Muscle layer of duodenum (tissue), 2 donors: ENCODE measurements at regions not wholly inside any gene's neighbourhood (a gene's known extent, or its start where the extent isn't known, plus 50 kb on each side); places are given as distances from the start of the nearest gene placed in this dataset.

Experiments used
- H3K27ac ChIP-seq: one replicate; pipeline ENCODE4 v1.7.0; 2013; ENCODE audit warnings: mild to moderate bottlenecking, low read length
- H3K27me3 ChIP-seq: one replicate; pipeline ENCODE4 v1.7.0; 2013; ENCODE audit warnings: low read depth, mild to moderate bottlenecking, control low read depth, low read length
- H3K36me3 ChIP-seq, 2 donors: one replicate each; pipeline ENCODE4 v1.7.0; 2013; ENCODE audit warnings: low read length in 2 of 2, control low read depth in 1 of 2, mild to moderate bottlenecking in 1 of 2; ENCODE audit not compliant: insufficient read depth in 2 of 2, control insufficient read depth in 1 of 2
- H3K4me1 ChIP-seq, 2 donors: one replicate each; pipeline ENCODE4 v1.7.0; 2013; ENCODE audit warnings: low read length in 2 of 2, mild to moderate bottlenecking in 2 of 2, control low read depth in 1 of 2, moderate library complexity in 1 of 2; ENCODE audit not compliant: insufficient read depth in 2 of 2, control insufficient read depth in 1 of 2
- H3K4me3 ChIP-seq, 2 donors: one replicate each; pipeline ENCODE4 v1.7.0; 2013; ENCODE audit warnings: low read length in 2 of 2, low read depth in 1 of 2, mild to moderate bottlenecking in 1 of 2
- H3K9me3 ChIP-seq, 2 donors: one replicate each; pipeline ENCODE4 v1.7.0; 2013; ENCODE audit warnings: low read length in 2 of 2, control low read depth in 1 of 2, mild to moderate bottlenecking in 1 of 2; ENCODE audit not compliant: control insufficient read depth in 1 of 2
- donor health status: healthy.

DNA sequence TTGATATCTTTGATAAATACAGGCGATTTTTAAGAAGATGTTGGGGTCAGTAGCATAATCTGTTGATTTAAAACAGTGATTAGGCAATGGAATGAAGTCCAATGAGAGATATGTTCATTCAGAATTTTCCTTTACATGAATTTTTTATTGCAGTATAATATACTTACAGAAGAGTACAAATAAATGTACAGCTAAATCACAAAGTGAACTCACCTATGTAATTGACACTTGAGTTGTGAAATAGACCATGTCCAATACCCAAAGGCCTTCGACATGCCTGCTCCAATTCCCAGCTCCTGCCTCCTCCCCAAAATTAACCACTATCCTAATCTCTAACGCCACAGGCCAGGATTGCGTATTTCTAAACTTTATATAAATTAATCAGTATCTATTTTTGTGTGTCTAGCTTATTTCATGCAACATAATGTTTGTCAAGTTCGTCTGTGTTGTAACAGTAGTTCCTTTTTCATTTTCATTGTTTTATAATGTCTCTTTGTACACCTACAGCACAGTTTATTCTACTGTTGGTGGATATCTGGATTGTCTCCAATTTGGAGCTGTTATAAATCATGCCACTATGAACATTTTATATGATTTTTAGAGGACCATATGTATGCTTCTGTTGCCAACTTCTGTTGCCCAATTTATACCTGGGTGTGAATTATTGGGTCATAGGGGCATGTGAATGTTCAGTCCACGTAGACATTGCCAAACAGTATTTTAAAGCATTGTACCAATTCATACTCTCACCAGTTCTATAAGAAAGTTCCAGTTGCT lies 208.3 kb downstream of the TLE1 start:
- Histone ChIP-seq H3K36me3 (no peaks in the 10 kb centered on the region), H3K4me3 (no peak overlapping the region), H3K4me1 (no peaks in the 10 kb centered on the region), H3K9me3 (no peaks in the 10 kb centered on the region), H3K27ac (no peak overlapping the region), H3K27me3 (no peaks in the 10 kb centered on the region)

DNA sequence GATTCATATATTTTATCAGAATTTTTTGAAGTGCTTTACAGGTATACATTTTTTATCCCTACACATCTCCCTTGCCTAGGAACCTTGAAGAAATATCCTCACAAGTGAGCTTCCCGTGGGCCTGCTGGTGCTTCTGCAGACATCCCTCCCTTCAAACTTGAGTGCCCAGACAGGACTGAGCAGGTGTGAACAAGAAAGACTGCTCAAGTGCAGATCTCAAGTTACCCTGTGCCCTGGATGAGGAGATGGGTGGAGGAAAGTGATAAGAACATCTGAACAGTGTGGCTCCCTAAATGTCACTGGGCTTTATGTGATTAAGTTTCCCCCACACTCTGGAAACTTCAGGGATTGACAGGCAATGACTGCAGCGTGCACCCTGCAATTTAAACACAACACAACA lies 209.8 kb downstream of the TLE1 start:
- Histone ChIP-seq H3K4me1 (no peaks in the 10 kb centered on the region), H3K27ac (no peak overlapping the region), H3K4me3 (no peak overlapping the region), H3K27me3 (no peaks in the 10 kb centered on the region), H3K36me3 (no peaks in the 10 kb centered on the region), H3K9me3 (no peaks in the 10 kb centered on the region)

DNA sequence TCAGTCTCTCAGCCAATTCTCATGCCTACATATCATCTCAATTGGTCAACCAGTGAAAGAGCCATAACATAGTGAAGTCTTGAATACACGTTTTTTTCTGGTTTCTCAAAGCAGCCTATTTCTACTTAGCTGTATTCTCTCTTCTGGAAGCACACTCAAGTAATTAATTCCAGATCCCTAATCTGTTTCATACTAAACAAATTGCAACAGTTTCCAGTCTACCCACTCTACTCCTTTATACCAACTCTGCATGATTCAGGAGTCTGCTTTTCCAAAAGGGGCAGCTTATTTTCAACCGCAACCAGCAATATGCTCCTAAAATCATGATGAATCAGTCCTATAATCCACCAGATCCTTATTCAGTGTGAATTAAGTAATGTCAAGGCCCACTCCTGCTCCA lies 211.7 kb downstream of the TLE1 start:
- no peak overlapping the region for H3K27ac ChIP-seq

DNA sequence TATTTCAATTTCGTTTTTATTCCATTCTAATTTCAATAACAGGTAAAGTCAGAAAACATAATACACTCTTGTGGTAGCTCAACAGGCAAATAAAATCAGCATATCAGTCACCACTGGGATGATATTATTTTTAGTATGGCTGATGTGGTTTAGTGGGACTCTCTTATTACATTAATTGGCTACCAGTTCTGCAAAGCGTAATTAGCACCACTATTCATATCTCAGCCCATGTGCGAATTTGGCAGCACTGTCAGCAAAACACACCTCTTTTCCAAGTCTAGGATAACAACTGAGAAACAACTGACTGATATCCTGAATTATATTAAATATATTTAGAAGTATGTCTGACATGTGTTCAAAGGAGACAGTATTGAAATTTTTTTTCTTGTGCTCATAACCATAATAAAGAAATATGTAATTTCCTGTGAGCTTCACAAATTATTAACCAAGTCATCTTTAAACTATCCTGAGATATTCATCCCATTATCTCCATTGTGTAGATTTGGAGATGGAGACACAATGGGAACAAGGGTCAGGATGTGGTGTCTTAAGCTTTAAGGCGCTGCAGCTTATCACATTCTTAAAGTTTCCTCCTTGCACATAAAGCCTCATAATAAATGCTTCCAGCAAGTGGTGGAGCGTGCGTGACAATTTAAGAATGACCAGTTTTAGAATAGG lies 212.4 kb downstream of the TLE1 start:
- H3K4me3 ChIP-seq: no peak overlapping the region
- H3K27me3 ChIP-seq: no peaks in the 10 kb centered on the region
- H3K4me1 ChIP-seq: no peaks in the 10 kb centered on the region
- no peaks in the 10 kb centered on the region for H3K36me3 ChIP-seq
- H3K9me3 ChIP-seq: no peaks in the 10 kb centered on the region
- no peak overlapping the region for H3K27ac ChIP-seq

More for the DNA sequence above, 211.7 kb downstream of the TLE1 start:
- Histone ChIP-seq H3K9me3 (no peaks in the 10 kb centered on the region), H3K4me3 (no peak overlapping the region), H3K27me3 (no peaks in the 10 kb centered on the region), H3K4me1 (no peaks in the 10 kb centered on the region), H3K36me3 (no peaks in the 10 kb centered on the region)

DNA sequence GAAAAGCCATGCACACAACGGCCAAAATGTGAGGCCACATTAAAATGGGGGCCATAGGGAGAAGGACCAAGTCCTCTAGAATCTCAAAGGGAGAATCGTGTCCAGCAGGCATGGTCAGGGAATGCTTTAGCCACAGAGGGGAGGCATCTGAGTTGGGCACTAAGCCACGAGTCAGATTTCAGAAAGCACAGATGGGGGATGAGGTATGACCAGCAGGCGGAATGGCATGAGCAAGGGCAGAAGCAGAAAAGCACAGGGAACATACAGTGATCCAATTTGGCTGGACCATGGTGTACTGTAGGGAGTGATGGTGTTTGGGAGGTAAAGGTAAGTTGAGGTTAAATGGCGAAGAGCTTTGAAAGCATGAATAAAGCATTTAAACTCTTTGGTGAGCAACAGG lies 214.6 kb downstream of the TLE1 start:
- H3K36me3 ChIP-seq: no peaks in the 10 kb centered on the region
- no peak overlapping the region for H3K4me3 ChIP-seq
- H3K4me1 ChIP-seq: no peaks in the 10 kb centered on the region
- no peaks in the 10 kb centered on the region for H3K27me3 ChIP-seq
- H3K27ac ChIP-seq: no peak overlapping the region
- no peaks in the 10 kb centered on the region for H3K9me3 ChIP-seq

DNA sequence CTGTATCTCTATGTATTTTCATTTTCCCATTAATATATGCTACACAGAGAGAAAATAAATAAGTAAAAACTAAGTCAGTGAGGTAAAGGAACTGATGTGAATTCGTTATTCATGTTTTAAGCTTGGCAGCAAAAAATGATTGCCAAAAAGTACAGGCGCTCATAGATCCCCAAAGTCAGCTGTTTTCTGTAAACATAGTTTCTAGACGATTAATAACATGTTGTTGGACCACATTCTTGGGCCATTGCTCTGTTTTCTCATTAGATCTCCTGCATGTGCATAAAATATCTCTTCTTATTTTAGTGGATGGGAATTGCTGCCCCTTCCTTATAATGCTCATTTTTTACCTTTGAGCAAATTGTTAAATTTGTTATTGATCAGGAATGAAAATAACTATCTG lies 215.2 kb downstream of the TLE1 start:
- H3K9me3 ChIP-seq: no peaks in the 10 kb centered on the region
- H3K27ac ChIP-seq: no peak overlapping the region
- H3K4me3 ChIP-seq: no peak overlapping the region
- H3K27me3 ChIP-seq: no peaks in the 10 kb centered on the region
- no peaks in the 10 kb centered on the region for H3K4me1 ChIP-seq
- H3K36me3 ChIP-seq: no peaks in the 10 kb centered on the region

DNA sequence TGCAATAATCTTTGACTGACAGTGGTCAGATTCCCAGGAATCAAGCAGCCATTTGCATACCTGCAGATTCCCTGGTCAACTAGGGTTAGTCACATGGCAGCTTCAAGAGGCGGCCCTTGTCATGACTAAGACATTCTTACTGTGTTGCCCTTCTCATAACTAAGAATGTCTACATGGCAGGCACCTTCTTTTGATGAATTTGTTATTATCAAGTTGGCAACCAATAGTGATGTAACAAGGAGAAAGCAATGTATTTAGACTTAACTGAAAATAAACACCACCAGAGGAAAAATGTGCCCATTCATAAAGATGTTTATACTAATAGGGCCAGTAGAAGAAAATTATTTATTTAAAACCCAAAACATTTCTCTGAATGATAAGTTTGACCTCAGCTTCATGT lies 215.6 kb downstream of the TLE1 start:
- Histone ChIP-seq H3K9me3 (no peaks in the 10 kb centered on the region), H3K27ac (no peak overlapping the region), H3K4me1 (no peaks in the 10 kb centered on the region), H3K27me3 (no peaks in the 10 kb centered on the region), H3K4me3 (no peak overlapping the region), H3K36me3 (no peaks in the 10 kb centered on the region)

DNA sequence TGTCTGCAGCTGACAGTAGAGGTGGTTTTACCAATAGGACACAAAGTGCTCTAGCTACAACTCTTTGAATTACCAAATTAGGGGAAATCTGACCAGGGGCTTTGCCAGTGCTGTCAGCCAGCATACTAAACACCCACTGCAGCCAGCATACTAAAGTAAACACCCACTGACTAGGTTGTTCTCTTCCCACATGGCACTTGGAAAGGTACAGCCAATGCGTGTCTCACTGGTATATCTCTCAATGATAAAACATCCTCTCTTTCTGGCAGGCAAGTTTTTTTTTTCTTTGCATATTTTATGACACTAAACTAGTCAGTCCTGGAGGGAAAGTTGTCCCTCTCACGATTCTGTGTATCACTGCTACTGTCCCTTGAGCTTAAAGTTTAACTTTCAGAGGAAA lies 216.1 kb downstream of the TLE1 start:
- Histone ChIP-seq H3K4me3 (no peak overlapping the region), H3K27me3 (no peaks in the 10 kb centered on the region), H3K27ac (no peak overlapping the region), H3K9me3 (no peaks in the 10 kb centered on the region), H3K4me1 (no peaks in the 10 kb centered on the region), H3K36me3 (no peaks in the 10 kb centered on the region)

DNA sequence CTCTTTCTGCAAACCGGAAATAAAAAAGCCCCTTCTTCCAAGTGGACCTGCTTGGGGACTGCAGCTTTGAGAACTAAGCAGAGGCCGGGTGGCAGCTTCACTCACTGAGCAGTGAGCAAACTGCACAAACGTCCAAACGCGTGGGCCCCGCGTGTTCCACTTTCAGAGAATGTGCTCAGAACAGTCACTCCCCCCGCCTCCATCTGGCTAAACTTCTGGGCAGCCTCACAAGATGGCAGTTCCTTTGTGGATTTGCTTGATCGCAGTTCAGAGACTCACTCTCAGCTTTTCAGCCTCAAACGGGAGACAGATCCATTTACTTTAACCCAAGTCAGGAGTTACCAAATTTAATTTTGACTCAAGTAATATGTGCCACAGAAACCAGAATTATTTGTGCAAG lies 216.6 kb downstream of the TLE1 start:
- H3K9me3 ChIP-seq: no peaks in the 10 kb centered on the region
- no peak overlapping the region for H3K4me3 ChIP-seq
- no peaks in the 10 kb centered on the region for H3K4me1 ChIP-seq
- no peaks in the 10 kb centered on the region for H3K27me3 ChIP-seq
- H3K36me3 ChIP-seq: no peaks in the 10 kb centered on the region
- no peak overlapping the region for H3K27ac ChIP-seq

DNA sequence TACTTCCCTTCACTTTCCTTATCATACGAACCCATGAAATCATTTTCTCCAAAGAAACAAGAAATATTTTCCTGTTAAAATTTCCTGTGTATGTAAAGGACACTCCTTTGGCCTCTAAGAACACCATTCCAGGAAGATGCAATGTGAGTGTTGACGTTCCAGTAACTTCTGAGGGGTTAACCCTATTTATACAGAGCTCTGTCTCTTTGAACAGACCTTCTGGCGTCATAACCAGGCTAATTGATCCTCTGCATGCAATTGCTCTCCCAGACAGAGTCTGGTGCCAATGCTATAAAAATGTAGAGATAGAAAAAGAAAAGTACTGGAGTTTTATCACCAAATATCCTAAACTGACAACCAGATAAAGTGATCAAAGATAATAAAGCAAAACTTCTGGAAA lies 218.5 kb downstream of the TLE1 start:
- Histone ChIP-seq H3K36me3 (no peaks in the 10 kb centered on the region), H3K27me3 (no peaks in the 10 kb centered on the region), H3K27ac (no peak overlapping the region)

DNA sequence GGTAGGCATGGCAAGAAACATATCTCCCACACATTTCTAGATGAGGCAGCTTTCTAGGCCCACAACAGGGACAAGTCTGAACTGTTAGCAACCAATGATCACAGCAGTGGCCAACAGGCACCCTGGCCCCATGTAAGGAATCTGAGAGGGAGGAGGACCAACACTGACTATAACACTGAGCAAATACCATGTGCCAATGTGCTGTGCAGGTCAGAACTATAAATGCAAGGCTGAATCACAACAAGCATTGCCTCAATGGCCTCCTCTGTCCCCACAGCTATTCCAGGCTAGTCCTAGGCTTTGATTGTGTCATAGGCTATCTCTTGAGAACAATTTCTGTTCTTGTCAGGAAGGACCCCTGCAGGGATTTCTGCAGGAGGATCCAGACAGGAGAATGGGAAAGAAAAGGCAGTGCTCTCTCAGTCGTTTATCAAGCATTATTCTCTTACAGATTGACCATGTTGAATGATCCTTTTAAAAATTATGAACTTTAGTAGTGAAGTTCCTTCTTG lies 221.2 kb downstream of the TLE1 start:
- no peaks in the 10 kb centered on the region for H3K27me3 ChIP-seq
- H3K4me1 ChIP-seq: no peaks in the 10 kb centered on the region
- H3K36me3 ChIP-seq: no peaks in the 10 kb centered on the region
- no peak overlapping the region for H3K4me3 ChIP-seq
- no peak overlapping the region for H3K27ac ChIP-seq
- no peaks in the 10 kb centered on the region for H3K9me3 ChIP-seq

More for the DNA sequence above, 218.5 kb downstream of the TLE1 start:
- Histone ChIP-seq H3K4me1 (no peaks in the 10 kb centered on the region), H3K9me3 (no peaks in the 10 kb centered on the region), H3K4me3 (no peak overlapping the region)
